ENCODE measurements at regions not wholly inside any gene's neighbourhood (a gene's known extent, or its start where the extent isn't known, plus 50 kb on each side); places are given as distances from the start of the nearest gene placed in this dataset.
"Not testable (repeated sequence)": the region's sequence is repeated elsewhere in the genome, so short reads cannot be mapped to it uniquely, and the experiment has no call there.

DNA sequence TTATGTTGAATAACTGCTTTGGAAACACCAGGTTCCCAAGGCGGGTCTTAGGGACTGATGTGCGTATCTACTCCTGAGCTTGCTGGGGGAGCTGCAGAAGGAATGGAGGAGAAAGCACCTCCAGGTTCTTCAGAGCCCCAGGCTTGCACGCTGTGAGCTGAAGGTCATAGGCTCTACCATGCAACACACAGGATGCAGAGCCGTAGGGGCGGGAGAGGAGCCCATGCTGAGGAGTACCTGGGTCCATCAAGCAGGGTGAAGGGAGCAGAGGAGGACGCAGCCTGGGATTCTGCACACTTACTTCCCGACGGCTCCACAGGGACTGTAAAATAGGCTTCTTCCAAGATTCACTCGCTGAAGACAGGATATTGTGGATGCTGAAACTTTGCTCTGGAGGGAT, 426.5 kb upstream of the FRG1 start:
- no peak for DNase-seq (ENCODE audit: low read depth)

DNA sequence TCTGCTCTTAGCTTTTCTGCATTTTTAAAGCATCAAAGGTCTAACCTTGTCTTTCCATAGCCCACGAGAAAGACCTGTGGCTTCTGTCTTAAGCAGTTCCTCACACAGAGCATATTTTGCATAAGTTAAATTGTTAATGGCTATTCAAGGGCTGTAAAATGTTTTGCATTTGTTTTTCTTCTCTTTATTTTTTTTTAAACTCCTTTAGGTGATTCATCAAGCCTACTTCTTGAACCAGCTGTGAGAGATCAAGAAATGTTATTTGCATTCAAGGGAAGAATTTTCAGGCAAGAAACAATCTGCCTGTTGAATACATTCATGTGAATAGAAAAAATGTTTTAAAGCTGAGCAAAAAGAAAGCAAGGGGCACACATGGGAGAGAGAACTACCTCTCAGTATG, 423.8 kb upstream of the FRG1 start:
- no peak for DNase-seq (ENCODE audit: low read depth)

DNA sequence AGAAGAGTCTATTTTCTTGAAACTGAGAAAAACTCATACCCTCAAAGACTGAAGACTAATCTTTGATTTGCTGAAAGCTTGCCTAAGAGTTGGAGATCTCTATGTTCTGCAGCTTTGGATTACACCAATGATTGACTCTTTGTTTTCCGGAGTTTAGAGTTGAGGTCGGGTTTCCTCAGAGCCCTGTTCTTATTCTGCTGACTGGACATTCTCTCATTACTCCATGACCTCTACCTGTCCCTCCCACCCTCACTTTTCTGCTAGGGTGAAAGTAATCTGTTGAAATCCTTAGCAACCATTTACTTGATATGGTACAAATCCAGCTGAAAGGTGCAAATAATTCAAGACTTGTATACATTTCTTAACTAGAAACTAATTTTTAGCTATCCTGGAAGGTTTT, 421.5 kb upstream of the FRG1 start:
- DNase-seq (ENCODE audit: low read depth) = no peak

DNA sequence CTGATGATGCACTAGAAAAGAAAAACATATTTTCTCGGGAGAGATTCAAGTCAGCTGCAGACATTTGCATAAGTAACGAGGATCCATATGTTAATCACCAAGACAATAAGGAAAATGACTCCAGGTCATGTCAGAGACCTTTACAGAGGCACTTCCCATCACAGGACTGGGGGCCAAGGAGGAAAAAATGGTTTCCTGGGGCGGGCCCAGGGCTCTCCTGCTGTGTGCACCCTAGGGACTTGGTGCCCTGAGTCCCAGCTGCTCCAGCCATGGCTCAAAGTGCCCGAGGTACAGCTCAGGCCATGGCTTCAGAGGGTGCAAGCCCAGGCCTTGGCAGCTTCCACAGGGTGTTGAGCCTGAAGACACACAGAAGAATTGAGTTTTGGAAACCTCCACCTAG, 415.4 kb upstream of the FRG1 start:
- no peak for DNase-seq (ENCODE audit: low read depth)

DNA sequence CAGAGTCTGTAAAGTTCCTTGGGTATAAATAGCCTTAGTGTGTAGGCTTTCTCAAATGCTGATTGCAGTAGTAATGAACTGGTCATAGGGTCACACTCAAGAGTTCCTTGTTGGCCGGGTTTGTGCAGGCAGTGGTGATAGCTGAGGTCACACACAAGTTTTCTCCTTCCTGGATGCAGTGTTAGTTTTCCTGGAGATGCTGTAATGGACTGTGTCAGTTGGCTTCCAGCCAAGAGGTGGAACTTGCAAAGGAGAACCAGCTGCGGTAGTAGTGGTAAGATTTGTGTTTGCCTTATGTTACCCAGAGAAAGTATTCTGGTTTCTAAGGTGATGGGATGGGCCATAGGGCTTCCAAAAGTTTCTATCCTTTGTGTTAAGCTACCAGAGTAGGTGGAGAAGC, 409.8 kb upstream of the FRG1 start:
- DNase-seq (ENCODE audit: low read depth) = no peak

DNA sequence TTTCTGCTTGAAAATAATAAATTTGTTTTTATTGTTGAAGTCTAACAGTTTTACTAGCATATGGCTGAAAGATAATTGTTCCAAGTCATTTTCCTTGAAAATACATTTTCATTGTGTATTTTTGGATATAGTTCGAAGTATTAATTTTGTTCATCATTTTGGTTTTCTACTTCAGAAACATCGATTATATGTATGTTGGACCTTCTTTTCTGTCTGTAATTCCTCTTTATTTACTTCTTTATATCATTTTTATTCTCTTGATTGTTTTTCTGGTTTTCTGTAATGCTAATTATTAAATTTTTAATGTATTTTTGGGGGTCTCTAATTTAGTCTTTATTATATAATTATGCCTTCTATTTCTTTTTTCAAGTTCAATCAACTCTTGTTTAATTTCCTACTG, 407.1 kb upstream of the FRG1 start:
- no peak for DNase-seq (ENCODE audit: low read depth)

DNA sequence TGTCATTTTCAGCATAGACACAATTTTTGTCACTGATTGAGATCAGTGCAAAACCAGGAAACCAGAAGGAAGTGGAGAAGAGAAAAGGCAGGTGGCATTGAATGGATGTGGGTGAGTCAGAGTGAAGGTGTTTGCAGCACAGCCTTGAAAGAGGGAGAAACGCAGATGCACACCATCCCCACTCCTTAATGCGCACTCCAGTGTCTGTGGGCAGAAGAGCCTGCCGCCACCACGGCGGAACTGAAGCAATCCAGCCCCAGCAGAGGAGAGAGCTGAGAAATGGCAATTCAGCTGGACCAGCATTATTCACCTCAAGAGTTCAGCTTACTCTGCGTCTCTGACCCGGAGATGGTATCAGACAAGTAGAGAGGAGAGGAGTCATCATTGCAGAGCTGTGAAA, 393.1 kb upstream of the FRG1 start:
- no peak for DNase-seq (ENCODE audit: low read depth)

DNA sequence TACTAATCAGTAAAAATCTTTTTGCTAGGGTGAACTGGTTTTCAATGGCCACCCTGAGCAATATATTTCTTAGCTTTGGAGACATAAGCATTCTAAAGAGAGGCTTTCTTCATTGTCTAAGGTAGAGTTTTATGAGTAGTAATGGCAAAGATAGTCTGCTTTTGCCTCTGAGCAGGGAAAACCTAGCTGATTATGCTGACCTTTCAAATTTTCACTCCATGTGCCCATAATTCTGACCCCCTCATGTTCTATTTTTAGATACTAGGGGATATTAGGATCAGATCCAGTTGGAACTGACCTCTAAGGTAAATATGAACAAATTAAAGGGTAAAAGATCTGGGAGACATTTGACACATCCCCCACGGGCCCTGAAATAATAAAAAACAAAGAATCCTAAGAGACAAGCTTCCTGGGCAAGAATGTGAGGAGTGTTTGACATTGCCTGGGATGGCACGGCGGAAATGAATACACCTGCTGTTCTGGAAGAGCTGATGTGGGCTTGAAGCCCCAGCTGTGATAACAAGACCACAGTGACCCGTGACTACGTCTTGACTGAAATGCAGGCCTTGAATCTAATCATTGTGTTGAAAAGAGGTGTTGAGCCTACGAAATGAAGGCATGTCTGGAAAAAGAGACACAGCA, 392.1 kb upstream of the FRG1 start:
- no peak for DNase-seq (ENCODE audit: low read depth)

DNA sequence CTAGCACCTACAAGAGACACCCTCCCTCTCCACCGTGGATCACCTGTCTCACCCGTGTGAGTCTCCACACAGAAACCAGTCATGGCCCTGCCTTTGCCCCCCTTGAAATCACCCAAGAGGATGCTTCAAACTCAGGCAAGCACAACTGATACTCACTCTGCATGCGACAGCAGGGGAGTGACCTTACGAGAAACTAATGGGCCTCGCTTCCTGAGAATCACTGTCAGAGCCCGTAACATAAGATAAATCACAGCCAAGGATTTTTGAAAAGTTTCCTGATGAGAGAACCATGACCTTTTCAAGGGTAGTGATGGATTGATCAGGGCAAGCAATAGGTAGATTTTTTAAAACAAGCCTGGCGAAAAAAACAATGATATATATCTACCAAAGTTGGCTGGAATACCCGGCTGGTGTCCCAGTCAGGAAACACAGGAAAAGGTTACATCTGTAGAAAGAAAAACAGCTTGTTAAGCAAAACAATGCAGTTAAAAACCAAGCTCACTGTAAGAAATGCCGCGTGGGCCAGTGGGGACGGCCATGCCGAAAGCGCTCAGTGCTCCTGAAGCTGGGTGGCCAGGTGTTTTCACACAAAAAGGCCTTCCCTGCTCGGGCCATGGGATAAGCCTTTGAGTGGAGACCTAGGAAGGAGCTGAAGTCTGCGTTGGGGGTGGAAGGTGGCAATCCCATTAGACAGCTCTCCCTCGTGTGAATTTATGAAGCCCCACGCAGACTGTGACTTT, 388.6 kb upstream of the FRG1 start:
- DNase-seq (ENCODE audit: low read depth) = not testable (repeated sequence)

DNA sequence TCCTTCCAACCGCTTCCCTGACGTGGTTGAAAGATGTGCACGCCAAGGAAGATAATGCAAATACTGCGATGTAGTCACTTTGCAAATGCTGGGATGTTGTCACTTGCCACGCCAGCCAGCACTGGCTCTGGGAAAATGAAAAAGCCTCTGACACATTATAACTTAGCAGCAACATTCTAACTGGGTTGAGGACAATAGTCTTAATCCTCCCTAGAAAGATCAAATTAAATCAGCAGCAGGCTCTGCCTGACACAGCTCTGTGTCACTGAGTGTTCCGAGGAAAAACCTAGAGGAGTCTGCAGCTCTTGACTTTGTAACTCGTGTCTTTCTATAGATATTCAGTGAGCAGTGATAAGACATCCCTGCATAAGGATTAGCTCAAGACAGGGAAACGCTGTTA, 380.1 kb upstream of the FRG1 start:
- not testable (repeated sequence) for DNase-seq (ENCODE audit: low read depth)

DNA sequence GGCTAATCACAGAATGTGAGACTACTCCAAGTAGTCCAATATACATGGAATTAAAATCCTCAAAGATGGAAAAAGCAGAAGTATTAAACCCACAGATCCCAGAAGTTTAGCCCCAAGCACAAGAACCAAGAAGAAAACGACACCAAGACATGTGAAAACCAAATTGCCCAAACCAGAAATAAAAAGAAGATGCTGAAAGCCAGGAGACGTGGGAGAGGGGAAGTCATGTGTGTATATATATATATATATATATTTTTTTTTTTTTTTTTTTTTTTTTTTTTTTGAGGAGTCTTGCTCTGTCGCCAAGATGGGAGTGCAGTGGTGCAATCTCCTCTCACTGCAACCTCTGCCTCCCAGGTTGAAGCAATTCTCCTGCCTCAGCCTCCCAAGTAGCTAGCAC, 376.9 kb upstream of the FRG1 start:
- not testable (repeated sequence) for DNase-seq (ENCODE audit: low read depth)

DNA sequence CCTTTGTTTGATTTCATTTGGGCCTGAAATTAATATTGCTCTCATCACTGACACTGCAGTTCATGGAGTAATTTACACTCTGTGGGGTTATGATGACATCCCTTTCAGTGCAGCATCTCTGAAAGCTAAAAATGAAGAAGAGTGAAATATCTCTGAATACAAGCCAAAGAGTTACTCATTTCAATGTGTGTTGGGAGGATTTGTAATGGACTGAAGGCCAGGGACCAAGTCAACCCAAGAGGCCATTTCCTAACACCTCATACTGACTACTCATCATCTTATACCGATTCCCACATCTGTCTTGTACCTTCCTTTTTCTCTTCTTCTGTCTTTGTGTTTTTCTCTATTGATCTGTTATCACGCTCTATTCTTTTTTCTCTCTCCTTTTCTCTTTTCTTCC, 374.4 kb upstream of the FRG1 start:
- DNase-seq (ENCODE audit: low read depth) = not testable (repeated sequence)

DNA sequence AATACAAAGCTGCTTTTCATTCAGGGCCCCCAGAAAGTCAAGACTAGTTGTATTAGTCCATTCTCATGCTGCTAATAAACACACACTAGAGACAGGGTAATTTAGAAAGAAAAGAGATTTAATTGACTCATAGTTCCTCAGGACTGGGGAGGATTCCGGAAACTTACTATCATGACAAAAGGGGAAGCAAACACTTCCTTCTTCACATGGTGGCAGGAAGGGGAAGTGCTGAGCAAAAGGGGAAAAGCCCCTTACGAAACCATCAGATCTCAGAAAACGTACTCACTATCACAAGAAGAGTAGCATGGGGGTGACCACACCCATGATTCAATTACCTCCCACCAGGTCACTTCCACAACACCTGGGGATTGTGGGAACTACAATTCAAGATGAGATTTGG, 373.8 kb upstream of the FRG1 start:
- DNase-seq (ENCODE audit: low read depth) = not testable (repeated sequence)

DNA sequence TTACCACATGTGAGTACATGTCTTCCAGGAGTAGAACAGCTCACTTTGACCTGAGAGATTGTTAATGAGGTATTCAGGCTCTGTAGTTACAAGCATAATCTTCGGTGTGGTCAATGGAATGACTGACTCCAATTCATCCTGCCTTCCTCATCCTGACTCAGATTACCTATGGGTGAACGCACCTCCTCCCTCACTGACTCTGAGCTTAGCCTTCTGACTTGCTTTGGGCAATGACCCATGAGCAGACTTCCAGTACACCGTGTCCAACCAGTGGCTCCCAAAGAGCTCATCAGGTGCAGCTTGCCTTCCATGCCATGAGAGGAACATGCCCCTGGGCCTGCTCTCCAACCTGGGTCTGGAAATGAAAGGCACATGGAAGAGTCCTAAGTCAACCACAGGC, 361.0 kb upstream of the FRG1 start:
- DNase-seq (ENCODE audit: low read depth) = not testable (repeated sequence)

DNA sequence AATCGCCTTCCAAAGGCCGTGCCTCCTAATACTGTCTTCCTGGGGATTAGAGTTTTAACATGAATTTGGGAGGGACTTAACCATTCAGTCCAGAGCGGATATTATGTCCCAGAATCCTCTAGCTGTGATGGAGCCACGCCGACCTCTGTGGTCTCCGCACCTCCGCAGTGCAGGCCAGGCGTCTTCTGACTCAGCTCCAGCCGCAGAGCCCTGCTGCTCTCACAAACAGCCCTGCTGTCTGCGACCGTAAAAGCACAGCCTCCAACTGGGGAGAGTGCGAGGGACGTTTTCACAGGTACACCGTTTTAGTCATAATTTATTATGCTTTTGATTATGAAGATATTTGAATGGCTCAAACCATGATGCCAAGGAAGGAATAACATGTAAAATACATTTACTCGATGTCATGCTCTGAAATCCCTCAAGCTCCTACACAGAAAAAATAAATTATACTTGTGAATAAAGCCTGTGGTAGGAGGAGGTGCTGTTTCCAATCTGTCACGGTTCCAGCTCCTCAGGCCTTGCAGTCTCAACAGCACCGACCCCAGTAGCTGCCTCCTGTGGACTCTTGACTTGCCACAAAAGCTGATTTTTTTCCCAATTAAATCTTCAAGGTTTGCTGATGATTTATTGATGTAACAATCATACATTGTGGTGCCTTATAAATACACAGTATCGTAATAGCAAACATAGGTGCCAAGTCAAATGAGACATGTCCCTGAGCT, 353.6 kb upstream of the FRG1 start:
- not testable (repeated sequence) for DNase-seq (ENCODE audit: low read depth)

DNA sequence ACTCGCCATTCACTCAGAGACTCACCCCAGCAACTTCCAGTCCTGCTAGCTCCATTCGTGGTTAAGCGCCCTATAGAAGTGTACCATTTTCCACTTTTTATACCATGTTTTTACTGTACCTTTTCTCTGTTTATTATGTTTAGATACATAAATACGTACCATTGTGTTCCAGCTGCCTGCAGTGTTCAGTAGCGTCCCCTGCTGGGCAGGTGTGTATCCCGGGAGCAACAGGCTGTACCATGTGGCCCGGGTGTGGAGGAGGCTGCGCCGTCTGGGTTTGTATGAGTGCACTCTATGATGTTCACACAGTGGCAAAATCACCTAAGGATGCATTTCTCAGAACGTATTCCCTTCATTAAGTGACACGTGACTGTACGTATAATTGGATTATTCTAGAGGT, 351.5 kb upstream of the FRG1 start:
- DNase-seq (ENCODE audit: low read depth) = not testable (repeated sequence)

DNA sequence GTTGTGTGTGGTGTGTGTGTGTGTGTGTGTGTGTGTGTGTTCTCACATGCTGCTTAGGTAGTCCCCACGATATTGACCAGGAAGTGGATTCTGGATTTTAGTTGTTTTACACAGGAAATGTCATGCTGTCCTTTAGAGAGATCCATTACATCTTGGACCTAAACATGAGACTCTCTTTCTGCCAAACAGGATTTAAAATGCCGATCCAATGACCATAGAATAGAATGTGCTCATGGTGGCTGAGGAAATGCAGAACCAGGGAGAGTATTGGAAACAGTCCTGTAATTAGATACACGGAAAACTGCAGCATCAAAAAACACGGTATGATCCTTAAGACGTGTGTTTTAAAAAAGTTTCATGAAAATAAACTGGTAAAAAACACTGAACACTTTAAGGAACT, 347.8 kb upstream of the FRG1 start:
- no peak for DNase-seq (ENCODE audit: low read depth)

DNA sequence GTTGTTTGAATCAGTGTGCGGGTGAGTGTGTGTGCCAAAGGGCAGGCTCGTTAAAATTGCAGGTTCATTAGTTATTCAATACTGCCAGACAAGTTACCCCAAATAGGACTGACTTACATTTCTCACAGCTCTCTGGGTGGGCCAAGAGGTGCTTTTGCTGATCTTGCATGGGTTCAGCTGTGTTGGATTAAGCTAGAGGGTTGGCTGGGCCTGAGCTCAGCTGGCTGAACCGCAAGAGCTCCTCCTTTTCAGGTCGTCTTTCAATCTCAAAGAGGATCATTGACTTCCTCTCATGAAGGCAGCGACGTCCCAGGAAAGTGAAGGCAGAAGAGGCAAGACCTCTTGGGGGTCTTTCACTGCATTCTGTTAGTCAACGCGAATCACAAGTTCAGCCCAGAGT, 343.3 kb upstream of the FRG1 start:
- DNase-seq (ENCODE audit: low read depth) = no peak

DNA sequence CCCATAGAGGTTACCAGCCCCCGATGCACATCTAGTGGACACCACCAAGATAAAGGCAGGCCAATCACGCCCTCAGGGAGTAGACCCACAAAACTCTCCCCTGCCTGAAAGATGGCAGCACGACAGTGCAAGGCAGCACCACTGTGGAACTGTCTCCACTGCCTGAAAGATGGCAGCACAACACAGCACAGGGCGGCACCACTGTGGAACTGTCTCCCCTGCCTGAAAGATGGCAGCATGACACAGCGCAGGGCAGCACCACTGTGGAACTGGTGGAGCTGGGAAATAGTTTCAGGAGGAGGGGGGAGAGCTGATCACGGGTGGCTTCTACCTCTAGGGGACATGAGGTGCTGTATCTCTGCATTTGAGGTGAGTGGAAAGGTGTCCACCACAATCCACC, 340.4 kb upstream of the FRG1 start:
- no peak for DNase-seq (ENCODE audit: low read depth)

DNA sequence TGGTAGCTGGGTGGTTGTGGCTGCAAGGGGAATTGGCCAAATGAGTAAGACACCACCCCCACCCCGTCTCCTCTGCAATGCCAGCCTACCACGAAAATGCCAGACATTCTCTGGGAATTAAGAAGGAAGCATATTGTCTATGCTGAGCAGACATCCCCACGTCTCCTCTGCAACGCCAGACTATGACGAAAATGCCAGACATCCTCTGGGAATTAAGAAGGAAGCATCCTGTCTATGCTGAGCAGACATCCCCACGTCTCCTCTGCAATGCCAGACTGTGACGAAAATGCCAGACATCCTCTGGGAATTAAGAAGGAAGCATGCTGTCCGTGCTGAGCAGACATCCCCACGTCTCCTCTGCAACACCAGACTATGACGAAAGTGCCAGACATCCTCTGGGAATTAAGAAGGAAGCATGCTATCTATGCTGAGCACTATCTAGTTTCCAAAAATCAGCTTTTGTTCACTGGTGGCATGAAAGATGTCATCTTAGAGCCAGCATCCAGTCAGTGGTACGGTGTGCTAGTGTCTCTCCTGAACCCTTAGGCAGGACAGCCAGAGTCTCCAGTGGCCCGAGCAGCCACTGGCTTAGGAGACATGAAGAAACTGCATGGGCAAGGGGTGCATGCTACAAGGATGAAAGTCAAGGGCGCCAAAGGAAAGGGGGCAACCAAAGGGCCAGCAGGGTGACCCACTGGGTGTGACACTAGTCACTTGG, 339.8 kb upstream of the FRG1 start:
- DNase-seq (ENCODE audit: low read depth) = no peak

DNA sequence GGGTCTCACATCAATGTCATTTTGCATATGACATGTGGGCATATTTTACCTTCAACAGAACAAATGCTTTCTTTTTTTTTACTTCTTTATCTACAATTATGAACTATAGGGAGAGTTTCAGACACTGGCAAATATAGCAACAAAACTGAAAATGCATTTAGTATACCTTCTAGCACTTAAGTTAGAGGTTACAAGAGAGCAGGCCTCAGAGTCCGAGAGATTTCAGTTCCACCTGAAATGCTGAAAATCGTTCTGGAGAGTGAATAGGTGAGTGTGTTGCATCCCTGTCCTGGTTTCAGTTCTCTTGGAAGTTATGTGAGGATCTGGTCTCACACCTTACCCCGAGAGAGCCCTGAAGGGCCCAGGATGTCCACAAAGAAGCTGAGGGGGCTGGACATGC, 337.8 kb upstream of the FRG1 start:
- not testable (repeated sequence) for DNase-seq (ENCODE audit: low read depth)

DNA sequence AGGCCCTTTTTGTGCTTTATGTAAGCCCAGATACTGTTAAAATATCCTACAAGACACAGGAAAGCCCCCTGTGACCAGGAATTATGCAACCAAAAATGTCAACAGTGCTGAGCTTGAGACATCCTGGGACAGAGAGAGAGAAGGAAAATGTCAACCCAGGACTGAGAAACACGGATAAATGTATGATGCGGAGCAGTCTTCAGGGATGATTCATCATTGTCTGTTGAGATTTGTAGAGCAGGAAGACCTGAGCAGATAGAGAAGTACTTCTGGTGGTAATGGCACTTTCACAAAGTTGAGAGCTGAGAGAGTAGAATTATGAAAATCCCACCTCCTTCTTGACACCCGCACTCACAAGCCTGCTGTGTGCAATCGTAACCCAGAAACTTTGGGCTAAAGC, 330.1 kb upstream of the FRG1 start:
- not testable (repeated sequence) for DNase-seq (ENCODE audit: low read depth)

DNA sequence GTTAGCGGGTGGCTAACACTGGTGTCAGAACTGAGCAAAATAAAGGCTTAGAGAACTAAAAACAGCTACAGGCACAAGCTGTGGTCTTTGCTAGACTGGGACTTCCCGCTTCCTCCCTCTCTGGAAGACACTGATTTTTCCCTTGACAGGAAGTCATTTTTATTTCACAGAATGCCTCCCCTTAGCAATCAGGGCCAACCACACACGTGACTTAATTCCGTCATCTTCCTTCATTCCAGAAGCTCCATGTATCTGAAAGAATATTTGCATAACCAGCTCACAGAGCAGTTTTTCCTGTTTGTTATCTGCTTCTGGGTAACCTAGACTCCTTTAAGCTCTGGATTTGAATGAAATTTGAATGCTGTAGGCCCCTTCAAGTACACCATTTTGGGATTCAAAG, 327.5 kb upstream of the FRG1 start:
- DNase-seq (ENCODE audit: low read depth) = no peak

All from fibroblast of the conjunctiva (primary cell).